H1 (cell line): ENCODE measurements at regions not wholly inside any gene's neighbourhood (a gene's known extent, or its start where the extent isn't known, plus 50 kb on each side); places are given as distances from the start of the nearest gene placed in this dataset.

Experiments used
- CTCF ChIA-PET: fragments of 300-600 bp; sonication (Branson Sonifier 250); formaldehyde crosslinking; loops from one replicate; lab custom pipeline; 2021; ENCODE audit not compliant: partially characterized antibody; lab: Charles Lee
- POLR2A ChIA-PET: fragments of 300-600 bp; sonication (Branson Sonifier 250); formaldehyde crosslinking; loops from one replicate; lab custom pipeline; 2021; ENCODE audit warnings: inconsistent platforms; ENCODE audit not compliant: partially characterized antibody; lab: Charles Lee
- DNase-seq, 2 experiments: peaks; one replicate each; pipeline versions ENCODE4 v3.0.0 to v3.0.0-alpha.2; 2010 to 2022; ENCODE audit warnings: low spot score in 2 of 2, low read depth in 1 of 2, mixed read lengths in 1 of 2
- FAIRE-seq: peaks from 2 replicates; lab custom pipeline; 2011; peaks lifted over from hg19 to GRCh38; lab: Jason Lieb, UNC
- H2AFZ ChIP-seq: 2 replicates; pipeline ENCODE4 v1.8.1; 2012; ENCODE audit warnings: low read length, inconsistent platforms
- H2AK5ac ChIP-seq: 2 replicates; pipeline ENCODE4 v1.6.1; 2013; ENCODE audit warnings: low read depth, low read length
- H2BK120ac ChIP-seq: replicated peaks from 2 replicates; pipeline ENCODE3; 2013; ENCODE audit warnings: low read depth, low read length, inconsistent platforms
- H2BK12ac ChIP-seq: 2 replicates; pipeline ENCODE4 v1.6.1; 2013; ENCODE audit warnings: low read depth, low read length
- H2BK15ac ChIP-seq: 2 replicates; pipeline ENCODE4 v1.6.1; 2013; ENCODE audit warnings: low read length
- H2BK20ac ChIP-seq: 2 replicates; pipeline ENCODE4 v1.6.1; 2013; ENCODE audit warnings: low read length
- H2BK5ac ChIP-seq: 2 replicates; pipeline ENCODE4 v1.6.1; 2013; ENCODE audit warnings: low read depth, low read length
- H3K14ac ChIP-seq: 2 replicates; pipeline ENCODE4 v1.6.1; 2013; ENCODE audit warnings: inconsistent platforms; ENCODE audit not compliant: insufficient read length
- H3K18ac ChIP-seq: 2 replicates; pipeline ENCODE4 v1.6.1; 2013; ENCODE audit warnings: low read length; ENCODE audit errors: extremely low read depth
- H3K23ac ChIP-seq: 2 replicates; pipeline ENCODE4 v1.6.1; 2013; ENCODE audit warnings: inconsistent platforms; ENCODE audit not compliant: insufficient read length
- H3K23me2 ChIP-seq: 2 replicates; pipeline ENCODE4 v1.6.1; 2013; ENCODE audit warnings: low read depth, low read length
- H3K27ac ChIP-seq: 2 replicates; pipeline ENCODE4 v1.6.1; 2011; ENCODE audit warnings: low read depth, low read length, inconsistent platforms
- H3K27me3 ChIP-seq, 4 experiments: replicated peaks in 1 of 4; 1 replicate in 1 of 4; 2 replicates in 3 of 4; pipeline versions ENCODE4 v1.6.1 to v1.8.1; 2011 to 2013; ENCODE audit warnings: low read length in 3 of 4, mild to moderate bottlenecking in 3 of 4, inconsistent platforms in 2 of 4, mixed read lengths in 2 of 4, moderate library complexity in 1 of 4; ENCODE audit not compliant: control insufficient read depth in 3 of 4, insufficient read depth in 3 of 4; ENCODE audit errors: extremely low read depth in 1 of 4
- H3K36me3 ChIP-seq, 4 experiments: 2 replicates each; pipeline versions ENCODE4 v1.6.1 to v1.8.1; 2011 to 2013; ENCODE audit warnings: mild to moderate bottlenecking in 4 of 4, low read length in 3 of 4, moderate library complexity in 2 of 4, control low read depth in 1 of 4, inconsistent platforms in 1 of 4; ENCODE audit not compliant: insufficient read depth in 4 of 4, control insufficient read depth in 2 of 4
- H3K4ac ChIP-seq: replicated peaks from 2 replicates; pipeline ENCODE3; 2013; ENCODE audit warnings: low read length, low read depth, mixed read lengths, inconsistent platforms; ENCODE audit not compliant: insufficient read length
- H3K4me1 ChIP-seq, 4 experiments: replicated peaks in 1 of 4; 1 replicate in 1 of 4; 2 replicates in 3 of 4; pipeline versions ENCODE4 v1.6.1 to v1.8.1; 2011 to 2013; ENCODE audit warnings: low read length in 3 of 4, inconsistent platforms in 2 of 4, mixed read lengths in 1 of 4; ENCODE audit not compliant: insufficient read depth in 4 of 4, control insufficient read depth in 3 of 4
- H3K4me2 ChIP-seq, 2 experiments: 2 replicates each; pipeline versions ENCODE4 v1.6.1 to v1.8.1; 2011 to 2013; ENCODE audit warnings: low read depth in 2 of 2, low read length in 2 of 2, control low read depth in 1 of 2, inconsistent platforms in 1 of 2, mild to moderate bottlenecking in 1 of 2; ENCODE audit not compliant: insufficient read depth in 1 of 2
- H3K4me3 ChIP-seq, 4 experiments: fragments of 200-600, 300-600 bp in 1 of 4; sonication (generic), shearing (Covaris generic), sonication (Bioruptor Twin) in 1 of 4; 2 replicates each; pipeline versions ENCODE4 v1.5.1 to v1.8.1; 2011 to 2016; ENCODE audit warnings: low read length in 4 of 4, low read depth in 3 of 4, control low read depth in 2 of 4, inconsistent platforms in 2 of 4, mild to moderate bottlenecking in 2 of 4, mixed read lengths in 1 of 4, moderate library complexity in 1 of 4; ENCODE audit not compliant: insufficient read depth in 2 of 4; ENCODE audit errors: extremely low read depth in 1 of 4
- H3K56ac ChIP-seq: replicated peaks from 2 replicates; pipeline ENCODE3; 2013; ENCODE audit warnings: low read depth, mild to moderate bottlenecking, mixed read lengths, low read length, inconsistent platforms; ENCODE audit not compliant: insufficient read length
- H3K79me1 ChIP-seq: 2 replicates; pipeline ENCODE4 v1.6.1; 2013; ENCODE audit warnings: low read depth, low read length, control low read depth
- H3K79me2 ChIP-seq, 2 experiments: 2 replicates each; pipeline versions ENCODE4 v1.6.1 to v1.8.1; 2012 to 2013; ENCODE audit warnings: low read length in 2 of 2, mild to moderate bottlenecking in 2 of 2, inconsistent platforms in 1 of 2; ENCODE audit not compliant: insufficient read depth in 2 of 2, control insufficient read depth in 1 of 2
- H3K9ac ChIP-seq, 4 experiments: replicated peaks in 1 of 4; 1 replicate in 1 of 4; 2 replicates in 3 of 4; pipeline versions ENCODE4 v1.6.1 to v1.8.1; 2011 to 2013; ENCODE audit warnings: low read depth in 3 of 4, low read length in 3 of 4, control low read depth in 2 of 4, mild to moderate bottlenecking in 2 of 4, moderate library complexity in 2 of 4, inconsistent platforms in 1 of 4; ENCODE audit errors: extremely low read depth in 1 of 4
- H3K9me3 ChIP-seq, 2 experiments: 2 replicates each; pipeline versions ENCODE4 v1.6.1 to v1.8.1; 2012 to 2013; ENCODE audit warnings: mild to moderate bottlenecking in 2 of 2, moderate library complexity in 2 of 2, control low read depth in 1 of 2, inconsistent platforms in 1 of 2, low read depth in 1 of 2, low read length in 1 of 2, mixed read lengths in 1 of 2; ENCODE audit not compliant: insufficient read depth in 2 of 2
- H4K20me1 ChIP-seq, 2 experiments: replicated peaks in 1 of 2; 2 replicates each; pipeline versions ENCODE3 to v1.8.1; 2011 to 2013; ENCODE audit warnings: inconsistent platforms in 2 of 2, low read length in 2 of 2, mild to moderate bottlenecking in 1 of 2; ENCODE audit not compliant: insufficient read depth in 2 of 2, control insufficient read depth in 1 of 2
- H4K5ac ChIP-seq: 2 replicates; pipeline ENCODE4 v1.6.1; 2013; ENCODE audit warnings: low read length, low read depth, mixed read lengths, inconsistent platforms; ENCODE audit not compliant: insufficient read length
- H4K8ac ChIP-seq: 2 replicates; pipeline ENCODE4 v1.8.0; 2013; ENCODE audit warnings: mild to moderate bottlenecking, moderate library complexity, low read length, inconsistent platforms; ENCODE audit not compliant: insufficient read depth; ENCODE audit errors: extremely low read depth
- H4K91ac ChIP-seq: replicated peaks from 2 replicates; pipeline ENCODE3; 2013; ENCODE audit warnings: low read length, mixed read lengths, inconsistent platforms; ENCODE audit not compliant: insufficient read length
- BACH1 ChIP-seq: IDR thresholded peaks from 2 replicates; pipeline ENCODE4 v1.6.1; 2012; ENCODE audit warnings: low read length, improper control_type of control experiment
- CBX5 ChIP-seq: fragments of 300-800, 300-1000 bp; sonication (generic); IDR thresholded peaks from 2 replicates; pipeline ENCODE4 v1.7.1; 2016; ENCODE audit warnings: antibody characterized with exemption, low read length, low read depth
- CHD2 ChIP-seq: IDR thresholded peaks from 2 replicates; pipeline ENCODE4 v1.6.1; 2012; ENCODE audit warnings: low read length, improper control_type of control experiment
- CREB1 ChIP-seq: IDR thresholded peaks from 2 replicates; pipeline ENCODE4 v1.6.1; 2012; ENCODE audit warnings: inconsistent platforms
- EP300 ChIP-seq, 2 experiments: IDR thresholded peaks; 1 replicate in 1 of 2; 2 replicates in 1 of 2; pipeline ENCODE4 v1.6.1; 2011 to 2012; ENCODE audit warnings: low read depth in 2 of 2, low read length in 2 of 2, mild to moderate bottlenecking in 2 of 2, borderline replicate concordance in 1 of 2, inconsistent platforms in 1 of 2, moderate library complexity in 1 of 2
- FOSL1 ChIP-seq: IDR thresholded peaks from 2 replicates; pipeline ENCODE4 v1.6.1; 2011; ENCODE audit warnings: mild to moderate bottlenecking, low read depth, low read length, moderate library complexity; ENCODE audit not compliant: insufficient read depth
- GABPA ChIP-seq: IDR thresholded peaks from 2 replicates; pipeline ENCODE4 v1.6.1; 2011; ENCODE audit warnings: mild to moderate bottlenecking, low read length, moderate library complexity, borderline replicate concordance; ENCODE audit not compliant: insufficient read depth
- MAFK ChIP-seq: IDR thresholded peaks from 2 replicates; pipeline ENCODE4 v1.6.1; 2012; ENCODE audit warnings: low read depth, mild to moderate bottlenecking, improper control_type of control experiment, low read length
- NRF1 ChIP-seq: IDR thresholded peaks from 2 replicates; pipeline ENCODE4 v1.6.1; 2011; ENCODE audit warnings: mild to moderate bottlenecking, low read depth, low read length, improper control_type of control experiment
- RFX5 ChIP-seq: IDR thresholded peaks from 2 replicates; pipeline ENCODE4 v1.6.1; 2011; ENCODE audit warnings: low read depth, low read length, improper control_type of control experiment, borderline replicate concordance
- SAP30 ChIP-seq: fragments of 300-600 bp; sonication (generic); IDR thresholded peaks from 2 replicates; pipeline ENCODE4 v1.7.1; 2012; ENCODE audit warnings: low read length, moderate library complexity, mild to moderate bottlenecking, inconsistent platforms; ENCODE audit not compliant: insufficient read depth, insufficient replicate concordance
- SRF ChIP-seq: IDR thresholded peaks from 2 replicates; pipeline ENCODE4 v1.6.1; 2011; ENCODE audit warnings: mild to moderate bottlenecking, low read depth, low read length, moderate library complexity
- WGBS, 2 experiments: shearing (Covaris generic) in 1 of 2; methylation state at CpG; one replicate each; pipeline versions ENCODE4 v1.1.6 to v1.1.7; 2013 to 2015; ENCODE audit warnings: low lambda C conversion rate in 2 of 2, mixed read lengths in 2 of 2, inconsistent platforms in 1 of 2, low coverage in 1 of 2, missing lambda C conversion rate in 1 of 2; ENCODE audit not compliant: insufficient replicate concordance in 2 of 2, insufficient coverage in 1 of 2, insufficient read length in 1 of 2; ENCODE audit errors: extremely low coverage in 1 of 2, missing lambda C conversion rate in 1 of 2; 5-methylcytosine and 5-hydroxymethylcytosine counted together
- TF ChIP-seq, protein P1 (sequence below): IDR thresholded peaks from 2 replicates; pipeline ENCODE4 v1.6.1; 2012; ENCODE audit warnings: low read length, inconsistent platforms

DNA sequence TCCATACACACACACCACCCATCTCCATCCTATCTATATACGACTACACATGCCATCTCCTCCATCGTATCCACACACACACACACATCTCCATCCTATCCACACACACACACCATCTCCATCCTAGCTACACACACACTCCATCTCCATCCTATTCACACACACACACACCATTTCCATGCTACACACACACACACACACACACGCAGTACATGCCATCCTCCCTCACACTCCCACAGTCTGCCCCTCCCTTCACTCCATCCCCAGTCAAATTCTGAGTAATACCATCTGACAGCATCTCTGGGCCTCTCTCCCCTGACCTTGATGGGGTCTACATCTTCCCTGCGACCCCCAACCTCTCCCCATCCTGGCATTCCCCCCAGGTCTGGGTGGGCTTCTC, 193.8 kb upstream of the LHX5 start:
- Histone ChIP-seq H3K79me2 (no peaks in the 10 kb centered on the region), H3K79me1 (no peaks in the 10 kb centered on the region), H4K91ac (peak overlapping the region; percentile 7), H4K20me1 (no peaks in the 10 kb centered on the region), H2BK12ac (peak overlapping the region; percentile 84), H3K9me3 (no peaks in the 10 kb centered on the region), H3K18ac (no peak overlapping the region), H4K5ac (no peak overlapping the region), H2BK120ac (no peak overlapping the region), H2AK5ac (no peak overlapping the region; the same call in 1 of the 2 replicates), H3K56ac (peak overlapping the region; percentile 74), H3K14ac (no peak overlapping the region), H3K23ac (no peak overlapping the region), H3K4me1 (peaks cover 0 to 13% (median 5%) of the 10 kb centered on the region in 4 experiments; a peak in 3 of 7 replicates), H3K4me2 (no peak overlapping the region), H3K9ac (no peak overlapping the region), H2BK5ac (peak overlapping the region; percentile 56; the same call in 1 of the 2 replicates), H3K4me3 (no peak overlapping the region), H3K27me3 (no peaks in the 10 kb centered on the region; a peak in 1 of 7 replicates), H2AFZ (no peak overlapping the region), H3K4ac (no peak overlapping the region), H3K27ac (no peak overlapping the region), H4K8ac (no peak overlapping the region), H3K36me3 (no peaks in the 10 kb centered on the region), H2BK15ac (peak overlapping the region; percentile 90), H2BK20ac (peak overlapping the region; percentile 23; the same call in 1 of the 2 replicates), H3K23me2 (peaks cover 5% of the 10 kb centered on the region; the same call in 1 of the 2 replicates)
- CTCF ChIA-PET: interaction anchor here (1.3 to 2.4 kb wide), 4 partner anchors 8 to 61 kb away, joined by 3 to 10 read pairs (median 4); no protein-coding TSS in a partner anchor
- 74 to 96% methylated on average over 2 to 4 of the region's 4 CpGs for WGBS, 2 experiments
- POLR2A ChIA-PET: interaction anchor here (0.6 kb wide), 1 partner anchor 336 kb away, joined by 3 read pairs; no protein-coding TSS in a partner anchor
- no peak for DNase-seq
- FAIRE-seq: no peak
- TF ChIP-seq CBX5 (no peak), BACH1 (no peak), SRF (no peak), CHD2 (no peak), SAP30 (no peak), EP300 (IDR thresholded peaks at IDR 0.05; ENCODE audit: borderline replicate concordance in 1 of 2, low read depth in 2 of 2, low read length in 2 of 2) (no peak), NRF1 (no peak), GABPA (no peak), FOSL1 (no peak), CREB1 (no peak), RFX5 (no peak), MAFK (no peak)
- TF ChIP-seq, protein P1, sequence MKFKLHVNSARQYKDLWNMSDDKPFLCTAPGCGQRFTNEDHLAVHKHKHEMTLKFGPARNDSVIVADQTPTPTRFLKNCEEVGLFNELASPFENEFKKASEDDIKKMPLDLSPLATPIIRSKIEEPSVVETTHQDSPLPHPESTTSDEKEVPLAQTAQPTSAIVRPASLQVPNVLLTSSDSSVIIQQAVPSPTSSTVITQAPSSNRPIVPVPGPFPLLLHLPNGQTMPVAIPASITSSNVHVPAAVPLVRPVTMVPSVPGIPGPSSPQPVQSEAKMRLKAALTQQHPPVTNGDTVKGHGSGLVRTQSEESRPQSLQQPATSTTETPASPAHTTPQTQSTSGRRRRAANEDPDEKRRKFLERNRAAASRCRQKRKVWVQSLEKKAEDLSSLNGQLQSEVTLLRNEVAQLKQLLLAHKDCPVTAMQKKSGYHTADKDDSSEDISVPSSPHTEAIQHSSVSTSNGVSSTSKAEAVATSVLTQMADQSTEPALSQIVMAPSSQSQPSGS: no peak
